Mesenchymal stem cell (in vitro differentiated cells and primary cell): ENCODE measurements at regions not wholly inside any gene's neighbourhood (a gene's known extent, or its start where the extent isn't known, plus 50 kb on each side); places are given as distances from the start of the nearest gene placed in this dataset.

ENCODE experiments used
- DNase-seq: peaks from one replicate; pipeline ENCODE4 v3.0.0-alpha.2; 2013
- H2AFZ ChIP-seq: one replicate; pipeline ENCODE4 v1.6.1; 2013; ENCODE audit warnings: low read depth, mild to moderate bottlenecking, control low read depth, inconsistent platforms, low read length, moderate library complexity
- H2AK5ac ChIP-seq: 2 replicates; pipeline ENCODE4 v1.6.1; 2013; ENCODE audit warnings: low read length, moderate library complexity, mild to moderate bottlenecking, inconsistent platforms; ENCODE audit not compliant: severe bottlenecking
- H2BK120ac ChIP-seq: one replicate; pipeline ENCODE4 v1.6.1; 2013; ENCODE audit warnings: low read depth, mild to moderate bottlenecking, inconsistent platforms, low read length, moderate library complexity
- H2BK12ac ChIP-seq, 2 experiments: one replicate each; pipeline ENCODE4 v1.6.1; 2013; ENCODE audit warnings: inconsistent platforms in 2 of 2, low read length in 2 of 2, mild to moderate bottlenecking in 2 of 2, moderate library complexity in 2 of 2, control low read depth in 1 of 2
- H2BK15ac ChIP-seq: one replicate; pipeline ENCODE4 v1.6.1; 2013; ENCODE audit warnings: mild to moderate bottlenecking, low read depth, inconsistent platforms; ENCODE audit not compliant: poor library complexity, severe bottlenecking
- H2BK5ac ChIP-seq: 2 replicates; pipeline ENCODE4 v1.6.1; 2013; ENCODE audit warnings: low read depth, mild to moderate bottlenecking, low read length, control low read depth, inconsistent platforms; ENCODE audit not compliant: poor library complexity, severe bottlenecking
- H3K14ac ChIP-seq, 2 experiments: one replicate each; pipeline ENCODE4 v1.6.1; 2013; ENCODE audit warnings: inconsistent platforms in 2 of 2, low read length in 2 of 2, control low read depth in 1 of 2, mild to moderate bottlenecking in 1 of 2, moderate library complexity in 1 of 2
- H3K18ac ChIP-seq, 2 experiments: one replicate each; pipeline ENCODE4 v1.6.1; 2013; ENCODE audit warnings: inconsistent platforms in 2 of 2, low read length in 2 of 2, control low read depth in 1 of 2, low read depth in 1 of 2, mild to moderate bottlenecking in 1 of 2
- H3K23ac ChIP-seq, 2 experiments: one replicate each; pipeline ENCODE4 v1.6.1; 2013; ENCODE audit warnings: inconsistent platforms in 2 of 2, low read length in 2 of 2, mild to moderate bottlenecking in 2 of 2, moderate library complexity in 2 of 2, control low read depth in 1 of 2
- H3K27ac ChIP-seq: 2 replicates; pipeline ENCODE4 v1.5.1; 2013; ENCODE audit warnings: mild to moderate bottlenecking, moderate library complexity, low read length, control low read depth, inconsistent platforms; ENCODE audit not compliant: poor library complexity, severe bottlenecking
- H3K27me3 ChIP-seq, 2 experiments: 2 replicates each; pipeline versions ENCODE4 v1.6.1 to v1.7.0; 2013; ENCODE audit warnings: low read length in 2 of 2, mild to moderate bottlenecking in 2 of 2, moderate library complexity in 2 of 2, control low read depth in 1 of 2, inconsistent platforms in 1 of 2; ENCODE audit not compliant: control insufficient read depth in 1 of 2, insufficient read depth in 1 of 2
- H3K36me3 ChIP-seq, 2 experiments: 2 replicates each; pipeline versions ENCODE4 v1.6.1 to v1.7.0; 2013; ENCODE audit warnings: low read length in 2 of 2, control low read depth in 1 of 2, inconsistent platforms in 1 of 2, low read depth in 1 of 2, mild to moderate bottlenecking in 1 of 2; ENCODE audit not compliant: insufficient read depth in 2 of 2, control insufficient read depth in 1 of 2
- H3K4ac ChIP-seq, 2 experiments: one replicate each; pipeline ENCODE4 v1.6.1; 2013; ENCODE audit warnings: inconsistent platforms in 2 of 2, low read length in 2 of 2, mild to moderate bottlenecking in 2 of 2, moderate library complexity in 2 of 2, control low read depth in 1 of 2, low read depth in 1 of 2
- H3K4me1 ChIP-seq: 2 replicates; pipeline ENCODE4 v1.6.1; 2013; ENCODE audit warnings: low read depth, low read length, control low read depth; ENCODE audit not compliant: control insufficient read depth, insufficient read depth
- H3K4me2 ChIP-seq: 2 replicates; pipeline ENCODE4 v1.6.1; 2013; ENCODE audit warnings: low read length, mild to moderate bottlenecking, inconsistent platforms; ENCODE audit not compliant: poor library complexity, severe bottlenecking
- H3K4me3 ChIP-seq, 2 experiments: 2 replicates each; pipeline versions ENCODE4 v1.5.1 to v1.7.0; 2013; ENCODE audit warnings: low read length in 2 of 2, mild to moderate bottlenecking in 2 of 2, control low read depth in 1 of 2, low read depth in 1 of 2; ENCODE audit not compliant: insufficient read depth in 1 of 2
- H3K79me1 ChIP-seq: replicated peaks from 2 replicates; pipeline ENCODE4 v1.6.1; 2013; ENCODE audit warnings: mild to moderate bottlenecking, control low read depth, low read length, inconsistent platforms; ENCODE audit not compliant: poor library complexity, severe bottlenecking
- H3K9ac ChIP-seq: 2 replicates; pipeline ENCODE4 v1.7.0; 2013; ENCODE audit warnings: mild to moderate bottlenecking, low read length, moderate library complexity
- H3K9me3 ChIP-seq: 2 replicates; pipeline ENCODE4 v1.7.0; 2013; ENCODE audit warnings: mild to moderate bottlenecking, low read length; ENCODE audit not compliant: control insufficient read depth
- H4K8ac ChIP-seq: one replicate; pipeline ENCODE4 v1.6.1; 2013; ENCODE audit warnings: inconsistent platforms, mild to moderate bottlenecking, low read length, moderate library complexity
- H4K91ac ChIP-seq: one replicate; pipeline ENCODE4 v1.6.1; 2013; ENCODE audit warnings: mild to moderate bottlenecking, low read length, inconsistent platforms
- WGBS: methylation state at CpG from one replicate; pipeline ENCODE4 v1.1.7; 2013; ENCODE audit warnings: mixed read lengths; 5-methylcytosine and 5-hydroxymethylcytosine counted together

DNA sequence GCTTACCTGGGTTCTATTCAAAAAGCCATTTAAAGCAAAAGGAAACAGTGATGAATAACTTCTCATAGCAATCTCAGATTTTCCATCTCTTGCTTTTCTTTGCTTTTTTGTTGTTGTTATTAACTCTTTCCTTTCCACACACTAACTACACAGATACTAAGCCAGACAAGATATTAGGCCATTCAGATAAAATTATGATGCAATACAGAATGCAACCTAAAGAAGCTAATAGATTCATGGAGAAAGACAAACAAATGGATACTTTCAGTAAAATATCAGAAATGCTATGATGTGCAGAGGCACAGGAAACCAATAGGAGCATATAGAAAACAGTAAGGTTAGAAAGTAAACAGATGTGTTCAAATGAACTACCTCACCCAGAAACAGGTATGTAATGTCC, 597.0 kb upstream of the ITGA1 start:
- DNase-seq = no peak
- no peak overlapping the region for H2AFZ ChIP-seq
- H3K4ac ChIP-seq = no peak overlapping the region
- H3K4me3 ChIP-seq = no peak overlapping the region
- no peak overlapping the region for H4K8ac ChIP-seq
- H4K91ac ChIP-seq = no peak overlapping the region
- peaks cover 4% of the 10 kb centered on the region for H3K9me3 ChIP-seq
- H2BK15ac ChIP-seq = no peak overlapping the region
- H3K4me1 ChIP-seq = no peaks in the 10 kb centered on the region
- H3K9ac ChIP-seq = no peak overlapping the region
- no peak overlapping the region for H3K14ac ChIP-seq
- H2BK12ac ChIP-seq = no peak overlapping the region
- H3K4me2 ChIP-seq = no peak overlapping the region
- H3K27me3 ChIP-seq = no peaks in the 10 kb centered on the region
- no peak overlapping the region for H3K18ac ChIP-seq
- no peaks in the 10 kb centered on the region for H3K79me1 ChIP-seq
- H3K23ac ChIP-seq = no peak overlapping the region
- no peak overlapping the region for H2BK5ac ChIP-seq
- H2AK5ac ChIP-seq = no peak overlapping the region
- no peaks in the 10 kb centered on the region for H3K36me3 ChIP-seq
- H2BK120ac ChIP-seq = no peak overlapping the region
- no peak overlapping the region for H3K27ac ChIP-seq

GRCh38 chr5:52199833-52200232, 587.9 kb upstream of the ITGA1 start:
- no peak overlapping the region for H4K91ac ChIP-seq
- no peak overlapping the region for H2BK15ac ChIP-seq
- no peak overlapping the region for H3K4me2 ChIP-seq
- no peaks in the 10 kb centered on the region for H3K36me3 ChIP-seq
- no peaks in the 10 kb centered on the region for H3K9me3 ChIP-seq
- no peak overlapping the region for H3K18ac ChIP-seq
- H3K9ac ChIP-seq = no peak overlapping the region
- H3K79me1 ChIP-seq = no peaks in the 10 kb centered on the region
- no peak overlapping the region for H4K8ac ChIP-seq
- H3K27me3 ChIP-seq = no peaks in the 10 kb centered on the region
- H2BK12ac ChIP-seq = no peak overlapping the region
- H3K4ac ChIP-seq = no peak overlapping the region
- no peak overlapping the region for H3K27ac ChIP-seq
- H3K4me1 ChIP-seq = no peaks in the 10 kb centered on the region
- H2BK120ac ChIP-seq = no peak overlapping the region
- H2AFZ ChIP-seq = no peak overlapping the region
- 88% methylated on average over 5 of the region's 9 CpGs for WGBS
- no peak for DNase-seq
- H3K14ac ChIP-seq = no peak overlapping the region
- no peak overlapping the region for H3K4me3 ChIP-seq
- no peak overlapping the region for H2AK5ac ChIP-seq
- H3K23ac ChIP-seq = no peak overlapping the region
- H2BK5ac ChIP-seq = no peak overlapping the region

DNA sequence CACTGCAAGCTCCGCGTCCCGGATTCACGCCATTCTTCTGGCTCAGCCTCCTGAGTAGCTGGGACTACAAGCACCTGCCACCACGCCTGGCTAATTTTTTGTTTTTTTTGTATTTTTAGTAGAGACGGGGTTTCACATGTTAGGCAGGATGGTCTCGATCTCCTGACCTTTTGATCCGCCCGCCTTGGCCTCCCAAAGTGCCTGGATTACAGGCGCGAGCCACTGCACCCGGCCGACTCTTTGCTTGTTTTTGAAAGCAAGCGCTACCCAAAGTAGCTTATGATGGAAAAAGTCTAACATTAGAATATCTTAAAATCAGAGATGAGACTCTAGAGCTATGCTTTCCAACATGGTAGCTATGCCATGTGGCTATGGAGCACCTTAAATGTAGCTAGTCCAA, 585.5 kb upstream of the ITGA1 start:
- no peaks in the 10 kb centered on the region for H3K9me3 ChIP-seq
- H2BK5ac ChIP-seq = no peak overlapping the region
- no peak overlapping the region for H3K14ac ChIP-seq
- no peak for DNase-seq
- no peak overlapping the region for H3K18ac ChIP-seq
- H3K79me1 ChIP-seq = no peaks in the 10 kb centered on the region
- no peak overlapping the region for H4K8ac ChIP-seq
- H3K4me1 ChIP-seq = no peaks in the 10 kb centered on the region
- H4K91ac ChIP-seq = no peak overlapping the region
- H3K27me3 ChIP-seq = no peaks in the 10 kb centered on the region
- no peak overlapping the region for H2BK12ac ChIP-seq
- H3K4me3 ChIP-seq = no peak overlapping the region
- no peak overlapping the region for H2AK5ac ChIP-seq
- no peak overlapping the region for H2AFZ ChIP-seq
- H3K36me3 ChIP-seq = no peaks in the 10 kb centered on the region
- no peak overlapping the region for H3K4ac ChIP-seq
- no peak overlapping the region for H3K9ac ChIP-seq
- H3K23ac ChIP-seq = no peak overlapping the region
- no peak overlapping the region for H2BK15ac ChIP-seq
- 95% methylated on average over 14 of the region's 14 CpGs for WGBS
- no peak overlapping the region for H2BK120ac ChIP-seq
- no peak overlapping the region for H3K27ac ChIP-seq
- no peak overlapping the region for H3K4me2 ChIP-seq

GRCh38 chr5:52204310-52204709, 583.4 kb upstream of the ITGA1 start:
- Histone ChIP-seq H3K79me1 (no peaks in the 10 kb centered on the region), H3K18ac (no peak overlapping the region), H3K4me2 (no peak overlapping the region), H2BK120ac (no peak overlapping the region), H2BK15ac (no peak overlapping the region), H3K9ac (no peak overlapping the region), H3K4ac (no peak overlapping the region), H3K36me3 (no peaks in the 10 kb centered on the region), H3K4me3 (no peak overlapping the region), H3K4me1 (no peaks in the 10 kb centered on the region), H4K8ac (no peak overlapping the region), H2BK12ac (no peak overlapping the region), H2AFZ (no peak overlapping the region), H3K9me3 (no peaks in the 10 kb centered on the region), H2BK5ac (no peak overlapping the region), H3K27ac (no peak overlapping the region), H2AK5ac (no peak overlapping the region), H4K91ac (no peak overlapping the region), H3K27me3 (no peaks in the 10 kb centered on the region), H3K14ac (no peak overlapping the region), H3K23ac (no peak overlapping the region)
- DNase-seq = no peak
- WGBS = 79% methylated on average over 2 of the region's 3 CpGs
